Psoas muscle (tissue), 7 donors: ENCODE measurements at regions not wholly inside any gene's neighbourhood (a gene's known extent, or its start where the extent isn't known, plus 50 kb on each side); places are given as distances from the start of the nearest gene placed in this dataset.

Experiments
- ATAC-seq, 4 donors: fragments of 200-7000 bp; cut with Tn5 transposase; one replicate each; pipeline ENCODE4 v1.9.1; 2020; ENCODE audit warnings: moderate library complexity in 3 of 4, mild to moderate bottlenecking in 2 of 4
- DNase-seq, 2 donors: peaks; one replicate each; pipeline ENCODE4 v3.0.0-alpha.2; 2020
- H3K27ac ChIP-seq: fragments of 200-600 bp; one replicate; pipeline ENCODE4 v1.8.0; 2022
- H3K27me3 ChIP-seq, 3 donors: fragments of 200-600 bp in 1 of 3; one replicate each; pipeline versions ENCODE4 v1.6.1 to v1.8.0; 2013 to 2022; ENCODE audit warnings: low read length in 2 of 3, mild to moderate bottlenecking in 2 of 3, moderate library complexity in 1 of 3; ENCODE audit not compliant: insufficient read depth in 3 of 3
- H3K36me3 ChIP-seq, 2 donors: fragments of 200-600 bp in 1 of 2; one replicate each; pipeline versions ENCODE4 v1.6.1 to v1.8.0; 2013 to 2022; ENCODE audit warnings: low read depth in 1 of 2, mild to moderate bottlenecking in 1 of 2, moderate library complexity in 1 of 2; ENCODE audit not compliant: insufficient read depth in 1 of 2
- H3K4me1 ChIP-seq: fragments of 200-600 bp; one replicate; pipeline ENCODE4 v1.8.0; 2022
- H3K4me3 ChIP-seq: fragments of 200-600 bp; one replicate; pipeline ENCODE4 v1.8.0; 2022; ENCODE audit warnings: mild to moderate bottlenecking
- H3K9me3 ChIP-seq: fragments of 200-600 bp; one replicate; pipeline ENCODE4 v1.8.0; 2022
- WGBS, 3 donors: extraction: QIAGEN DNeasy Blood & Tissue Kit; methylation state at CpG; one replicate each; pipeline versions ENCODE4 v1.1.6 to v1.1.7; 2013; 5-methylcytosine and 5-hydroxymethylcytosine counted together
- intact Hi-C, 2 donors: fragments of 100-400 bp; cut with DNase I; formaldehyde crosslinking; loops; one replicate each; pipeline versions ENCODE4 v1.11.0 to v1.14.2; 2022
- TF ChIP-seq, protein P1 (sequence below): fragments of 200-600 bp; IDR thresholded peaks from one replicate; pipeline ENCODE4 v1.8.0; 2022; ENCODE audit warnings: antibody characterized with exemption
- donor health status: healthy with polysubstance abuse.
- donor health status: DM: no; HTN: no; CAD: no; lungs with moderate emphysema.
- donor health status: Bipolar disorder and iron deficiency.
- donor health status: healthy.
- donor health status: DM: yes; HTN: yes; CAD: no.
- donor health status: DM: no; HTN: no; CAD: no.
- donor health status: DM: yes; HTN: yes; CAD: no.

- 80 to 85% (median 84%) methylated on average over 11 to 12 of the region's 12 CpGs for WGBS, 3 donors
- TF ChIP-seq, protein P1, sequence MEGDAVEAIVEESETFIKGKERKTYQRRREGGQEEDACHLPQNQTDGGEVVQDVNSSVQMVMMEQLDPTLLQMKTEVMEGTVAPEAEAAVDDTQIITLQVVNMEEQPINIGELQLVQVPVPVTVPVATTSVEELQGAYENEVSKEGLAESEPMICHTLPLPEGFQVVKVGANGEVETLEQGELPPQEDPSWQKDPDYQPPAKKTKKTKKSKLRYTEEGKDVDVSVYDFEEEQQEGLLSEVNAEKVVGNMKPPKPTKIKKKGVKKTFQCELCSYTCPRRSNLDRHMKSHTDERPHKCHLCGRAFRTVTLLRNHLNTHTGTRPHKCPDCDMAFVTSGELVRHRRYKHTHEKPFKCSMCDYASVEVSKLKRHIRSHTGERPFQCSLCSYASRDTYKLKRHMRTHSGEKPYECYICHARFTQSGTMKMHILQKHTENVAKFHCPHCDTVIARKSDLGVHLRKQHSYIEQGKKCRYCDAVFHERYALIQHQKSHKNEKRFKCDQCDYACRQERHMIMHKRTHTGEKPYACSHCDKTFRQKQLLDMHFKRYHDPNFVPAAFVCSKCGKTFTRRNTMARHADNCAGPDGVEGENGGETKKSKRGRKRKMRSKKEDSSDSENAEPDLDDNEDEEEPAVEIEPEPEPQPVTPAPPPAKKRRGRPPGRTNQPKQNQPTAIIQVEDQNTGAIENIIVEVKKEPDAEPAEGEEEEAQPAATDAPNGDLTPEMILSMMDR: no peak
- no peaks in the 10 kb centered on the region for H3K4me1 ChIP-seq
- H3K36me3 ChIP-seq: no peaks in the 10 kb centered on the region
- DNase-seq (no peak), ATAC-seq (no peak)
- H3K4me3 ChIP-seq: no peak overlapping the region
- no peak overlapping the region for H3K27ac ChIP-seq
- intact Hi-C loops: no loop called here
- peaks cover 0 to 39% (median 2%) of the 10 kb centered on the region in 3 donors for H3K27me3 ChIP-seq
- no peaks in the 10 kb centered on the region for H3K9me3 ChIP-seq
These were observed 78.1 kb upstream of the DHRSX start for GRCh38 chrX:2578864-2579263.

DNA sequence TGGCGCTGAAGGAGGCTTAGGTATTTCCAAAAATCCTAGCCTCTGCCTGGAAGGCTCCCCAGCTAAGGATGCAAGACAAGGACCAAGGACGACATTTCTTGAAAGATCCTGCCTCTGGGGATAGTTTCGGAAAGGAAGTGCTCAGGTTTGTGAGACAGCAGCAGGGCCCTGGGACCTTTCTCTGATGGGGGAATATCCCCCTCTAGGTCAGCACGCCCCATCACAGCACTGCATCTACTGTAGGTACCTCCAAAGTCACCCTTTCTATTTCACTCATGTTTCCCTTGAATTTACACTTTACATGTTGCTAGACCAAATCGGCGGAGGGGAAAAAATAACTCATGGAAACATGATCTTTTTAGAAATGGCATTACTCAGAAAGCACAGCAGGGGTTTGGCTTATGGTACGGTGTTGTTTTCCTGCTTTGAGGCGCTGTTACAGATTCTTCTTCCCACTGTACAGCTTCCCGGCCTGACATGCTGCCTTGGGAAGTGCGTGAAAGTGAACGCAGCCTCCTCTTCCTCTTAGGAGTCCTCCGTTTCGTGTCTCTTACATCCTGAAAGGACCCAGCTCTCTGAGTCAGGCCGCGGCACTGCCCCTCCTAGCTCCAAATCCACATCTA is 77.2 kb upstream of the DHRSX start:
- Histone ChIP-seq H3K4me3 (no peak overlapping the region), H3K27ac (no peak overlapping the region), H3K27me3 (peaks cover 0 to 30% (median 2%) of the 10 kb centered on the region in 3 donors), H3K36me3 (no peaks in the 10 kb centered on the region), H3K4me1 (no peaks in the 10 kb centered on the region), H3K9me3 (no peaks in the 10 kb centered on the region)
- DNase-seq (no peak), ATAC-seq (no peak)
- 32 to 40% (median 37%) methylated on average over 15 of the region's 15 CpGs for WGBS, 3 donors
- TF ChIP-seq, protein P1: no peak
- intact Hi-C loops: no loop called here

- ATAC-seq (no peak), DNase-seq (no peak)
- H3K36me3 ChIP-seq: no peaks in the 10 kb centered on the region
- H3K4me1 ChIP-seq: no peaks in the 10 kb centered on the region
- no peaks in the 10 kb centered on the region for H3K9me3 ChIP-seq
- TF ChIP-seq, protein P1: no peak
- H3K27ac ChIP-seq: no peak overlapping the region
- no peak overlapping the region for H3K4me3 ChIP-seq
- H3K27me3 ChIP-seq: peaks cover 0 to 20% (median 0%) of the 10 kb centered on the region in 3 donors
- WGBS, 3 donors: 93 to 95% (median 94%) methylated on average over 8 of the region's 8 CpGs
- intact Hi-C loops: no loop called here
These were observed 76.0 kb upstream of the DHRSX start for GRCh38 chrX:2576793-2577192.

- no peak overlapping the region for H3K4me3 ChIP-seq
- 73 to 89% (median 78%) methylated on average over 6 of the region's 6 CpGs for WGBS, 3 donors
- H3K36me3 ChIP-seq: no peaks in the 10 kb centered on the region
- intact Hi-C loops: no loop called here
- H3K9me3 ChIP-seq: peaks cover 4% of the 10 kb centered on the region
- TF ChIP-seq, protein P1: no peak
- H3K4me1 ChIP-seq: no peaks in the 10 kb centered on the region
- H3K27me3 ChIP-seq: peaks cover 0 to 3% (median 0%) of the 10 kb centered on the region in 3 donors
- DNase-seq: no peak
- H3K27ac ChIP-seq: no peak overlapping the region
- ATAC-seq: no peak
These were observed 73.5 kb upstream of the DHRSX start for GRCh38 chrX:2574271-2574670.

DNA sequence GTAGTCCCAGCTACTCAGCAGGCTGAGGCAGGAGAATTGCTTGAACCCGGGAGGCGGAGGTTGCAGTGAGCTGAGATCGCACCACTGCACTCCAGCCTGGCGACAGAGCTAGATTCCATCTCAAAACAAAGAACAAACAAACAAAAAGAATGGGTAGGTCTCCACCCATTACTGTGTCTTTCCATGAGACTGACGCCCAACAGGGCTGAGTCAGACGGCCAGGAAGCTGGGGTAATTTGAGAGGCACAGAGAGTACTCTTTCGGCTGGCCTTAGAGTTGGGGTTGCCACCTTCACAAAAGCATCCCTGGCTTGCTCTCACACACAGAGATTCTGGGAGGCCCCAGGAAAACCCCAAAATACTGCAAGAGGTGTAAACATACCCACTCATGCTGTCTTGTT is 72.0 kb upstream of the DHRSX start:
- Histone ChIP-seq H3K9me3 (peaks cover 4% of the 10 kb centered on the region), H3K36me3 (no peaks in the 10 kb centered on the region), H3K27ac (no peak overlapping the region), H3K4me1 (no peaks in the 10 kb centered on the region), H3K4me3 (no peak overlapping the region), H3K27me3 (peaks cover 0 to under 1% (median 0%) of the 10 kb centered on the region in 3 donors)
- ATAC-seq: no peak
- no peak for DNase-seq
- WGBS, 3 donors: 60 to 70% (median 64%) methylated on average over 7 of the region's 7 CpGs
- TF ChIP-seq, protein P1: no peak
- intact Hi-C loops: no loop called here
